ENCODE measurements at regions not wholly inside any gene's neighbourhood (a gene's known extent, or its start where the extent isn't known, plus 50 kb on each side); places are given as distances from the start of the nearest gene placed in this dataset.
A peak's percentile ranks its signal among the peaks of the same experiment; 100 is the strongest.

DNA sequence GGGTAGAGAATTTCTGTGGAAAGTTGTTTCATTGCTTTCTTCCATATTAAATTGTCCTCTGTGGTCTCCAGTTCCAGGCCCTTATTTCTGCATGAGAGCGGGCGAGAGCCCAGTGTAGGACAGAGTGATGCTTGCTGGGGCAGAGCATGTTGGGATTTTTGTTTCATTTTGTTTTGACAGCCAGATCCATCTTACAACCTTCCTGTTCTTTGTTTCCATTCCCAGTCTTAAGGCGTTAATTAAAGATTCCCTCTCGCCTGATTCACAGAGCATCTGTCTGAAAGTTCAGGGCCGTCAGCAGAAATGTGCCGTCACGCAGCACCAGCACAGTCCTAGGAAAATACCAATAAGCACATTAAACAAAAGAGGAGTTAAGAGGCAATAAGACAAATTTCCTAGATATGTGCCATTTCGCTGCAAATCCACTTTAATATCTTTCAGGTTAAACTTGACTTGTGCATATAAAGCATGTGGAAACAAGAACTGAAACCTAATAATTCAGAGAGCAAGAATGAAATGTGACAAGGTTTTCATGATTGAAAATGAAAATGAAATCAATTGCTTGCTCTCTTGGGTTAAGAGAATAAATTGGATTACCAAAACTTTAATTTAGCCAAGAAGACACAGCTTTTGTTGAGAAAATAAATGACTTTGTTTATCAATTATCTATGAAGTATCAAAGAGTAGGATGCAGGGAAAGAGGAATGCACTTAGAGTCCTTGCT lies 210.7 kb upstream of the SLC10A2 start:
- WGBS, 2 experiments (ENCODE audit: insufficient coverage in 1 of 2, insufficient read length in 1 of 2), result 80 to 83% methylated on average over 5 to 8 of the region's 8 CpGs
- H3K4me3 Mint-ChIP-seq, result no peak overlapping the region
- TF ChIP-seq, protein P1, sequence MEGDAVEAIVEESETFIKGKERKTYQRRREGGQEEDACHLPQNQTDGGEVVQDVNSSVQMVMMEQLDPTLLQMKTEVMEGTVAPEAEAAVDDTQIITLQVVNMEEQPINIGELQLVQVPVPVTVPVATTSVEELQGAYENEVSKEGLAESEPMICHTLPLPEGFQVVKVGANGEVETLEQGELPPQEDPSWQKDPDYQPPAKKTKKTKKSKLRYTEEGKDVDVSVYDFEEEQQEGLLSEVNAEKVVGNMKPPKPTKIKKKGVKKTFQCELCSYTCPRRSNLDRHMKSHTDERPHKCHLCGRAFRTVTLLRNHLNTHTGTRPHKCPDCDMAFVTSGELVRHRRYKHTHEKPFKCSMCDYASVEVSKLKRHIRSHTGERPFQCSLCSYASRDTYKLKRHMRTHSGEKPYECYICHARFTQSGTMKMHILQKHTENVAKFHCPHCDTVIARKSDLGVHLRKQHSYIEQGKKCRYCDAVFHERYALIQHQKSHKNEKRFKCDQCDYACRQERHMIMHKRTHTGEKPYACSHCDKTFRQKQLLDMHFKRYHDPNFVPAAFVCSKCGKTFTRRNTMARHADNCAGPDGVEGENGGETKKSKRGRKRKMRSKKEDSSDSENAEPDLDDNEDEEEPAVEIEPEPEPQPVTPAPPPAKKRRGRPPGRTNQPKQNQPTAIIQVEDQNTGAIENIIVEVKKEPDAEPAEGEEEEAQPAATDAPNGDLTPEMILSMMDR (conservative IDR thresholded peaks at IDR 0.05), result no peak
- no peaks in the 10 kb centered on the region for H3K27me3 Mint-ChIP-seq (ENCODE audit: insufficient read depth)
- H3K9me3 Mint-ChIP-seq, result no peaks in the 10 kb centered on the region
- DNase-seq, result no peak
- Histone ChIP-seq H3K4me1 (ENCODE audit: control insufficient read depth, insufficient read depth, low read length) (peaks cover 19% of the 10 kb centered on the region), H3K27ac (ENCODE audit: low read depth, low read length) (peak overlapping the region; percentile 14), H3K4me3 (ENCODE audit: low read length) (no peak overlapping the region), H3K36me3 (ENCODE audit: control insufficient read depth, insufficient read depth, low read length) (no peaks in the 10 kb centered on the region), H3K9ac (ENCODE audit: extremely low read depth, low read length, poor library complexity, severe bottlenecking) (no peak overlapping the region), H3K9me3 (ENCODE audit: control insufficient read depth, low read length) (no peaks in the 10 kb centered on the region), H3K27me3 (ENCODE audit: control insufficient read depth, insufficient read depth, low read length, poor library complexity, severe bottlenecking) (no peaks in the 10 kb centered on the region)
- H3K36me3 Mint-ChIP-seq (ENCODE audit: low read depth), result no peaks in the 10 kb centered on the region
- peak overlapping the region; percentile 7 for H3K27ac Mint-ChIP-seq
- peaks cover 51% of the 10 kb centered on the region for H3K4me1 Mint-ChIP-seq

- DNase-seq, result no peak
- Histone ChIP-seq H3K9ac (ENCODE audit: extremely low read depth, low read length, poor library complexity, severe bottlenecking) (no peak overlapping the region), H3K9me3 (ENCODE audit: control insufficient read depth, low read length) (no peaks in the 10 kb centered on the region), H3K36me3 (ENCODE audit: control insufficient read depth, insufficient read depth, low read length) (no peaks in the 10 kb centered on the region), H3K27ac (ENCODE audit: low read depth, low read length) (no peak overlapping the region), H3K4me1 (ENCODE audit: control insufficient read depth, insufficient read depth, low read length) (peaks cover 17% of the 10 kb centered on the region), H3K4me3 (ENCODE audit: low read length) (peak overlapping the region; percentile 5), H3K27me3 (ENCODE audit: control insufficient read depth, insufficient read depth, low read length, poor library complexity, severe bottlenecking) (no peaks in the 10 kb centered on the region)
- H3K27me3 Mint-ChIP-seq (ENCODE audit: insufficient read depth), result no peaks in the 10 kb centered on the region
- no peaks in the 10 kb centered on the region for H3K36me3 Mint-ChIP-seq (ENCODE audit: low read depth)
- TF ChIP-seq, protein P1 (conservative IDR thresholded peaks at IDR 0.05), result no peak
- H3K27ac Mint-ChIP-seq, result no peak overlapping the region
- H3K4me1 Mint-ChIP-seq, result peaks cover 44% of the 10 kb centered on the region
- 69 to 97% methylated on average over 2 to 4 of the region's 4 CpGs for WGBS, 2 experiments (ENCODE audit: insufficient coverage in 1 of 2, insufficient read length in 1 of 2)
- H3K4me3 Mint-ChIP-seq, result no peak overlapping the region
- H3K9me3 Mint-ChIP-seq, result no peaks in the 10 kb centered on the region
Measured at GRCh38 chr13:103275722-103276121, 209.5 kb upstream of the SLC10A2 start.

- DNase-seq, result no peak
- H3K4me3 ChIP-seq (ENCODE audit: low read length), result no peak overlapping the region
- H3K9ac ChIP-seq (ENCODE audit: extremely low read depth, low read length, poor library complexity, severe bottlenecking), result no peak overlapping the region
- Mint-ChIP-seq H3K36me3 (ENCODE audit: low read depth) (no peaks in the 10 kb centered on the region), H3K9me3 (peaks cover 2% of the 10 kb centered on the region), H3K27ac (no peak overlapping the region), H3K4me3 (no peak overlapping the region), H3K4me1 (peaks cover 40% of the 10 kb centered on the region), H3K27me3 (ENCODE audit: insufficient read depth) (no peaks in the 10 kb centered on the region)
- no peak overlapping the region for H3K27ac ChIP-seq (ENCODE audit: low read depth, low read length)
- 95 to 100% methylated on average over 1 to 2 of the region's 2 CpGs for WGBS, 2 experiments (ENCODE audit: insufficient coverage in 1 of 2, insufficient read length in 1 of 2)
- H3K27me3 ChIP-seq (ENCODE audit: control insufficient read depth, insufficient read depth, low read length, poor library complexity, severe bottlenecking), result no peaks in the 10 kb centered on the region
- no peaks in the 10 kb centered on the region for H3K36me3 ChIP-seq (ENCODE audit: control insufficient read depth, insufficient read depth, low read length)
- TF ChIP-seq, protein P1 (conservative IDR thresholded peaks at IDR 0.05), result no peak
- H3K4me1 ChIP-seq (ENCODE audit: control insufficient read depth, insufficient read depth, low read length), result peaks cover 17% of the 10 kb centered on the region
- no peaks in the 10 kb centered on the region for H3K9me3 ChIP-seq (ENCODE audit: control insufficient read depth, low read length)
Measured at GRCh38 chr13:103275081-103275480, 208.9 kb upstream of the SLC10A2 start.

Measured in endodermal cell (in vitro differentiated cells).